Upper lobe of right lung (tissue), 1 donor: ENCODE measurements at regions not wholly inside any gene's neighbourhood (a gene's known extent, or its start where the extent isn't known, plus 50 kb on each side); places are given as distances from the start of the nearest gene placed in this dataset.

Source experiments
- ATAC-seq: fragments of 200-7000 bp; cut with Tn5 transposase; one replicate; pipeline ENCODE4 v1.9.1; 2020; ENCODE audit warnings: mild to moderate bottlenecking, moderate library complexity
- DNase-seq: peaks from one replicate; pipeline ENCODE4 v3.0.0-alpha.2; 2020
- H3K27ac ChIP-seq: fragments of 200-600 bp; one replicate; pipeline ENCODE4 v1.8.0; 2022
- H3K27me3 ChIP-seq: fragments of 200-600 bp; one replicate; pipeline ENCODE4 v1.8.0; 2022; ENCODE audit warnings: mild to moderate bottlenecking
- H3K36me3 ChIP-seq: fragments of 200-600 bp; one replicate; pipeline ENCODE4 v1.8.0; 2022
- H3K4me1 ChIP-seq: fragments of 200-600 bp; one replicate; pipeline ENCODE4 v1.8.0; 2022
- H3K4me3 ChIP-seq: fragments of 200-600 bp; one replicate; pipeline ENCODE4 v1.8.0; 2022; ENCODE audit warnings: mild to moderate bottlenecking
- H3K9me3 ChIP-seq: fragments of 200-600 bp; one replicate; pipeline ENCODE4 v1.8.0; 2022
- CTCF ChIP-seq: fragments of 200-600 bp; IDR thresholded peaks from one replicate; pipeline ENCODE4 v1.8.0; 2022; ENCODE audit warnings: antibody characterized with exemption
- intact Hi-C: fragments of 100-400 bp; cut with DNase I; formaldehyde crosslinking; loops from one replicate; pipeline ENCODE4 v1.11.0; 2022
- donor health status: DM: no; HTN: yes; CAD: no; lungs with severe emphysema.

GRCh38 chr14:44165286-44165685 lies 341.8 kb downstream of the FSCB start:
- Histone ChIP-seq H3K9me3 (no peaks in the 10 kb centered on the region), H3K4me1 (no peaks in the 10 kb centered on the region), H3K36me3 (no peaks in the 10 kb centered on the region), H3K27me3 (no peaks in the 10 kb centered on the region), H3K4me3 (no peak overlapping the region), H3K27ac (no peak overlapping the region)
- no peak for ATAC-seq
- intact Hi-C loops = no loop called here
- no peak for TF ChIP-seq CTCF
- DNase-seq = no peak

GRCh38 chr14:44163946-44164345 lies 343.1 kb downstream of the FSCB start:
- TF ChIP-seq CTCF = no peak
- no peaks in the 10 kb centered on the region for H3K27me3 ChIP-seq
- intact Hi-C loops = no loop called here

GRCh38 chr14:44162197-44162596 lies 344.9 kb downstream of the FSCB start:
- Histone ChIP-seq H3K27me3 (no peaks in the 10 kb centered on the region), H3K4me1 (no peaks in the 10 kb centered on the region), H3K4me3 (no peak overlapping the region), H3K27ac (no peak overlapping the region), H3K9me3 (no peaks in the 10 kb centered on the region), H3K36me3 (no peaks in the 10 kb centered on the region)
- ATAC-seq = no peak
- intact Hi-C loops = no loop called here
- TF ChIP-seq CTCF = no peak
- DNase-seq = no peak

More at GRCh38 chr14:44163946-44164345, 343.1 kb downstream of the FSCB start:
- H3K27ac ChIP-seq = no peak overlapping the region
- no peaks in the 10 kb centered on the region for H3K36me3 ChIP-seq
- no peaks in the 10 kb centered on the region for H3K9me3 ChIP-seq
- no peaks in the 10 kb centered on the region for H3K4me1 ChIP-seq
- ATAC-seq = no peak
- no peak overlapping the region for H3K4me3 ChIP-seq
- DNase-seq = no peak

- Histone ChIP-seq H3K4me1 (no peaks in the 10 kb centered on the region), H3K36me3 (no peaks in the 10 kb centered on the region), H3K27ac (no peak overlapping the region), H3K9me3 (no peaks in the 10 kb centered on the region), H3K4me3 (no peak overlapping the region), H3K27me3 (no peaks in the 10 kb centered on the region)
- intact Hi-C loops = no loop called here
- TF ChIP-seq CTCF = no peak
- DNase-seq = no peak
- peak; percentile 14 for ATAC-seq
Measured at GRCh38 chr14:44154874-44155273, 352.2 kb downstream of the FSCB start.

- no peak overlapping the region for H3K27ac ChIP-seq
- H3K4me3 ChIP-seq = no peak overlapping the region
- peak; percentile 16 for ATAC-seq
- no peaks in the 10 kb centered on the region for H3K36me3 ChIP-seq
- no peaks in the 10 kb centered on the region for H3K4me1 ChIP-seq
- no peaks in the 10 kb centered on the region for H3K9me3 ChIP-seq
- no peak for TF ChIP-seq CTCF
- H3K27me3 ChIP-seq = no peaks in the 10 kb centered on the region
- DNase-seq = no peak
- intact Hi-C loops = no loop called here
Measured at GRCh38 chr14:44154446-44154845, 352.6 kb downstream of the FSCB start.

- ATAC-seq (no peak), DNase-seq (no peak)
- H3K27me3 ChIP-seq = no peaks in the 10 kb centered on the region
- H3K27ac ChIP-seq = no peak overlapping the region
- H3K9me3 ChIP-seq = no peaks in the 10 kb centered on the region
- H3K4me3 ChIP-seq = no peak overlapping the region
- no peaks in the 10 kb centered on the region for H3K4me1 ChIP-seq
- intact Hi-C loops = no loop called here
- TF ChIP-seq CTCF = no peak
- H3K36me3 ChIP-seq = no peaks in the 10 kb centered on the region
Measured at GRCh38 chr14:44151130-44151820, 355.8 kb downstream of the FSCB start.
